K562 (cell line): ENCODE measurements at regions not wholly inside any gene's neighbourhood (a gene's known extent, or its start where the extent isn't known, plus 50 kb on each side); places are given as distances from the start of the nearest gene placed in this dataset.

Experiments used
- EZH2 ChIP-seq: IDR thresholded peaks from 2 replicates; pipeline ENCODE4 v1.6.1; 2012; ENCODE audit warnings: low read depth, mild to moderate bottlenecking, inconsistent platforms, low read length, borderline replicate concordance
- NFE2L1 ChIP-seq: fragments of 450-650 bp; IDR thresholded peaks from 2 replicates; pipeline ENCODE4 v1.6.1; 2016; ENCODE audit warnings: missing genetic modification characterization, low read depth, mild to moderate bottlenecking, missing compliant biosample characterization, moderate library complexity, borderline replicate concordance
- SMAD2 ChIP-seq: fragments of 150-350 bp; IDR thresholded peaks from 2 replicates; pipeline ENCODE4 v1.6.1; 2014; ENCODE audit warnings: low read depth, mild to moderate bottlenecking, low read length
- TF ChIP-seq, protein P1 (sequence below), 2 experiments: IDR thresholded peaks in 1 of 2; conservative IDR thresholded peaks in 1 of 2; 2 replicates each; pipeline ENCODE4 v1.6.1; 2016; ENCODE audit warnings: low read depth in 2 of 2, mild to moderate bottlenecking in 1 of 2, missing compliant biosample characterization in 1 of 2, missing genetic modification characterization in 1 of 2, moderate library complexity in 1 of 2
- TF ChIP-seq, protein P2 (sequence below), 3 experiments: IDR thresholded peaks in 2 of 3; conservative IDR thresholded peaks in 1 of 3; 2 replicates each; pipeline ENCODE4 v1.5.1; 2011 to 2012; ENCODE audit warnings: low read length in 3 of 3, mild to moderate bottlenecking in 3 of 3, control low read depth in 2 of 3, improper control_type of control experiment in 1 of 3, inconsistent platforms in 1 of 3, low read depth in 1 of 3, mixed read lengths in 1 of 3, moderate library complexity in 1 of 3; ENCODE audit not compliant: insufficient read depth in 2 of 3
- TF ChIP-seq, protein P3 (sequence below), 2 experiments: fragments of 450-650 bp; IDR thresholded peaks; 2 replicates each; pipeline ENCODE4 v1.6.1; 2016; ENCODE audit warnings: mild to moderate bottlenecking in 2 of 2, borderline replicate concordance in 1 of 2, low read depth in 1 of 2, moderate library complexity in 1 of 2
- TF ChIP-seq, protein P4 (sequence below): fragments of 250-450 bp; sonication (Bioruptor Pico); IDR thresholded peaks from 2 replicates; pipeline ENCODE4 v1.5.0; 2020; ENCODE audit warnings: mild to moderate bottlenecking

DNA sequence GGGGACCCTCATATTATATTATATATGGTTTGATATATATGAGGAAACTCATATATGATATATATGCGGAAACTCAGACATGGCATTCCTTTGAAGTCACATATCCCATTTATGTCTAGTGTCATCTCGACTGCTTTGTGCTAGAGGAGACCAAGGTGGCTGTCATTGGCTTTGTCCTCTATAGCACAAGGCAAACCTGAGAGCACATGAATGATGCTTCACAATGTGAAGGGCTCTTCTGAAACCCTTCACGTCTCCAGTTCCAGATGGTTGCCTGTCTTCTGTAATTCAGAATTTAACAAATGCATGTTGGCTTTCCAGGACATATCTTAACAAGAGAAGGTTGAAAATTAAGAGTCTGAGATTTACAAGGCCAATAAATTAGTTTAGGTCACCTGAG is 303.6 kb downstream of the BARHL2 start:
- TF ChIP-seq, protein P1, sequence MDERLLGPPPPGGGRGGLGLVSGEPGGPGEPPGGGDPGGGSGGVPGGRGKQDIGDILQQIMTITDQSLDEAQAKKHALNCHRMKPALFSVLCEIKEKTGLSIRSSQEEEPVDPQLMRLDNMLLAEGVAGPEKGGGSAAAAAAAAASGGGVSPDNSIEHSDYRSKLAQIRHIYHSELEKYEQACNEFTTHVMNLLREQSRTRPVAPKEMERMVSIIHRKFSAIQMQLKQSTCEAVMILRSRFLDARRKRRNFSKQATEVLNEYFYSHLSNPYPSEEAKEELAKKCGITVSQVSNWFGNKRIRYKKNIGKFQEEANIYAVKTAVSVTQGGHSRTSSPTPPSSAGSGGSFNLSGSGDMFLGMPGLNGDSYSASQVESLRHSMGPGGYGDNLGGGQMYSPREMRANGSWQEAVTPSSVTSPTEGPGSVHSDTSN (CRISPR knock-in tag; IDR thresholded peaks at IDR 0.05; ENCODE audit: low read depth), result no peak
- TF ChIP-seq, protein P1 (tag; conservative IDR thresholded peaks at IDR 0.05; ENCODE audit: low read depth), result no peak
- no peak for TF ChIP-seq NFE2L1 (tag)
- TF ChIP-seq, protein P2, sequence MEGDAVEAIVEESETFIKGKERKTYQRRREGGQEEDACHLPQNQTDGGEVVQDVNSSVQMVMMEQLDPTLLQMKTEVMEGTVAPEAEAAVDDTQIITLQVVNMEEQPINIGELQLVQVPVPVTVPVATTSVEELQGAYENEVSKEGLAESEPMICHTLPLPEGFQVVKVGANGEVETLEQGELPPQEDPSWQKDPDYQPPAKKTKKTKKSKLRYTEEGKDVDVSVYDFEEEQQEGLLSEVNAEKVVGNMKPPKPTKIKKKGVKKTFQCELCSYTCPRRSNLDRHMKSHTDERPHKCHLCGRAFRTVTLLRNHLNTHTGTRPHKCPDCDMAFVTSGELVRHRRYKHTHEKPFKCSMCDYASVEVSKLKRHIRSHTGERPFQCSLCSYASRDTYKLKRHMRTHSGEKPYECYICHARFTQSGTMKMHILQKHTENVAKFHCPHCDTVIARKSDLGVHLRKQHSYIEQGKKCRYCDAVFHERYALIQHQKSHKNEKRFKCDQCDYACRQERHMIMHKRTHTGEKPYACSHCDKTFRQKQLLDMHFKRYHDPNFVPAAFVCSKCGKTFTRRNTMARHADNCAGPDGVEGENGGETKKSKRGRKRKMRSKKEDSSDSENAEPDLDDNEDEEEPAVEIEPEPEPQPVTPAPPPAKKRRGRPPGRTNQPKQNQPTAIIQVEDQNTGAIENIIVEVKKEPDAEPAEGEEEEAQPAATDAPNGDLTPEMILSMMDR (IDR thresholded peaks at IDR 0.05 in 2 of 3, conservative IDR thresholded peaks at IDR 0.05 in 1 of 3; ENCODE audit: insufficient read depth in 2 of 3, low read depth in 1 of 3, low read length in 3 of 3), result no peak
- TF ChIP-seq, protein P3, sequence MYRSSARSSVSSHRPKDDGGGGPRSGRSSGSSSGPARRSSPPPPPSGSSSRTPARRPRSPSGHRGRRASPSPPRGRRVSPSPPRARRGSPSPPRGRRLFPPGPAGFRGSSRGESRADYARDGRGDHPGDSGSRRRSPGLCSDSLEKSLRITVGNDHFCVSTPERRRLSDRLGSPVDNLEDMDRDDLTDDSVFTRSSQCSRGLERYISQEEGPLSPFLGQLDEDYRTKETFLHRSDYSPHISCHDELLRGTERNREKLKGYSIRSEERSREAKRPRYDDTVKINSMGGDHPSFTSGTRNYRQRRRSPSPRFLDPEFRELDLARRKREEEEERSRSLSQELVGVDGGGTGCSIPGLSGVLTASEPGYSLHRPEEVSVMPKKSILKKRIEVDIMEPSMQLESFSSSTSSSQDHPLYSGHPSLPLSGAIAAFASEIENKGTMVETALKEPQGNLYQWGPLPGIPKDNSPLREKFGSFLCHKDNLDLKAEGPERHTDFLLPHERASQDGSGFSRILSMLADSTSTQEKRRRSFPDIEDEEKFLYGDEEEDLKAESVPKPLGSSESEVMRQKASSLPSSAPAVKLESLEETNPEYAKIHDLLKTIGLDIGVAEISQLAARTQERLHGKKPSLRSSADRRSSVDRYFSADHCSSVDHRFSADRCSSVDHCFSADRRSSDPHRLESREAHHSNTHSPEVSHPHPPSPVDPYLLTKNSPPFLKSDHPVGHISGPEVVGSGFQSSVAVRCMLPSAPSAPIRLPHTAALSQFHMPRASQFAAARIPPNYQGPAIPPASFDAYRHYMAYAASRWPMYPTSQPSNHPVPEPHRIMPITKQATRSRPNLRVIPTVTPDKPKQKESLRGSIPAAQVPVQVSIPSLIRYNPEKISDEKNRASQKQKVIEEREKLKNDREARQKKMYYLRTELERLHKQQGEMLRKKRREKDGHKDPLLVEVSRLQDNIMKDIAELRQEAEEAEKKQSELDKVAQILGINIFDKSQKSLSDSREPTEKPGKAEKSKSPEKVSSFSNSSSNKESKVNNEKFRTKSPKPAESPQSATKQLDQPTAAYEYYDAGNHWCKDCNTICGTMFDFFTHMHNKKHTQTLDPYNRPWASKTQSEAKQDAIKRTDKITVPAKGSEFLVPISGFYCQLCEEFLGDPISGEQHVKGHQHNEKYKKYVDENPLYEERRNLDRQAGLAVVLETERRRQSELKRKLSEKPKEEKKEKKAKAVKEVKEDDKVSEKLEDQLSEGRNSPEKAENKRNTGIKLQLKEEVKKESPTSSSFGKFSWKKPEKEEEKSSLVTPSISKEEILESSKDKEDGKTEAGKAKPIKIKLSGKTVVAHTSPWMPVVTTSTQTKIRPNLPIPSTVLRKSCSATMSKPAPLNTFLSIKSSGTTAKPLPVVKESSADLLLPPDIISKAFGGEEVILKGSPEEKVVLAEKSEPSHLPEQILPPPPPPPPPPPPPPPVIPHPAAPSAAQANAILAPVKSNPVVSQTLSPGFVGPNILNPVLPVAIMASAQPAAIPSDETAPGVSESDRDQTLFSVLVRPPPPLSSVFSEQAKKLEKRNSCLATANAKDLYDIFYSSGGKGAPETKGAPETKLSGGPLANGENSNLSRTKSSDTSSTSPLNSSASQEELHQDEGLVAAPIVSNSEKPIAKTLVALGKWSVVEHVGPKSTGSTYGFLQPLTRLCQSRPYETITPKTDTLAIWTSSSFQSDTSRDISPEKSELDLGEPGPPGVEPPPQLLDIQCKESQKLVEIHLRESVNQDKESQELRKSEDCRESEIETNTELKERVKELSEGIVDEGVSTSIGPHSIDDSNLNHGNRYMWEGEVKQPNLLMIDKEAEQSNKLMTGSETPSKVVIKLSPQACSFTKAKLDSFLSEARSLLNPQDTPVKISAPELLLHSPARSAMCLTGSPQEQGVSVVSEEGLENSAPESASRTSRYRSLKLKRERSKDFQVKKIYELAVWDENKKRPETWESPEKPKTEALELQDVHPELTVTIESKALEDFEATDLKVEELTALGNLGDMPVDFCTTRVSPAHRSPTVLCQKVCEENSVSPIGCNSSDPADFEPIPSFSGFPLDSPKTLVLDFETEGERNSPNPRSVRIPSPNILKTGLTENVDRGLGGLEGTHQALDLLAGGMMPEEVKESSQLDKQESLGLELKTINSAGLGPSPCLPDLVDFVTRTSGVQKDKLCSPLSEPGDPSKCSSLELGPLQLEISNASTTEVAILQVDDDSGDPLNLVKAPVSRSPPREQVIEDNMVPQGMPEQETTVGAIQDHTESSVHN (IDR thresholded peaks at IDR 0.05; ENCODE audit: borderline replicate concordance in 1 of 2, low read depth in 1 of 2), result no peak
- TF ChIP-seq, protein P4, sequence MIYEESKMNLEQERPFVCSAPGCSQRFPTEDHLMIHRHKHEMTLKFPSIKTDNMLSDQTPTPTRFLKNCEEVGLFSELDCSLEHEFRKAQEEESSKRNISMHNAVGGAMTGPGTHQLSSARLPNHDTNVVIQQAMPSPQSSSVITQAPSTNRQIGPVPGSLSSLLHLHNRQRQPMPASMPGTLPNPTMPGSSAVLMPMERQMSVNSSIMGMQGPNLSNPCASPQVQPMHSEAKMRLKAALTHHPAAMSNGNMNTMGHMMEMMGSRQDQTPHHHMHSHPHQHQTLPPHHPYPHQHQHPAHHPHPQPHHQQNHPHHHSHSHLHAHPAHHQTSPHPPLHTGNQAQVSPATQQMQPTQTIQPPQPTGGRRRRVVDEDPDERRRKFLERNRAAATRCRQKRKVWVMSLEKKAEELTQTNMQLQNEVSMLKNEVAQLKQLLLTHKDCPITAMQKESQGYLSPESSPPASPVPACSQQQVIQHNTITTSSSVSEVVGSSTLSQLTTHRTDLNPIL (CRISPR knock-in tag), result no peak
- no peak for TF ChIP-seq EZH2
- no peak for TF ChIP-seq SMAD2
